22Rv1 (cell line): ENCODE measurements at regions not wholly inside any gene's neighbourhood (a gene's known extent, or its start where the extent isn't known, plus 50 kb on each side); places are given as distances from the start of the nearest gene placed in this dataset.

Source experiments
- CTCF ChIP-seq: fragments of 450-650 bp; IDR thresholded peaks from 2 replicates; pipeline ENCODE4 v1.5.1; 2017; ENCODE audit warnings: mild to moderate bottlenecking
- ZFX ChIP-seq: fragments of 450-650 bp; IDR thresholded peaks from 2 replicates; pipeline ENCODE4 v1.6.1; 2017; ENCODE audit warnings: antibody characterized with exemption, borderline replicate concordance

- no peak for TF ChIP-seq CTCF
- no peak for TF ChIP-seq ZFX
Observed at GRCh38 chr11:127737499-127737898, 736.9 kb upstream of the KIRREL3 start.
